Type B pancreatic cell (in vitro differentiated cells): ENCODE measurements at regions not wholly inside any gene's neighbourhood (a gene's known extent, or its start where the extent isn't known, plus 50 kb on each side); places are given as distances from the start of the nearest gene placed in this dataset.

Experiments
- DNase-seq: peaks from one replicate; pipeline ENCODE4 v3.0.0; 2021; ENCODE audit warnings: mixed read lengths; ENCODE audit not compliant: unreplicated experiment; ENCODE audit errors: extremely low spot score
- H3K27ac Mint-ChIP-seq: 2 replicates; pipeline ENCODE4 v1.8.0; 2021; ENCODE audit warnings: mild to moderate bottlenecking, mixed read lengths
- H3K27me3 Mint-ChIP-seq: 2 replicates; pipeline ENCODE4 v1.8.0; 2021; ENCODE audit warnings: mixed read lengths
- H3K36me3 Mint-ChIP-seq: 2 replicates; pipeline ENCODE4 v1.8.0; 2021; ENCODE audit warnings: mixed read lengths
- H3K4me1 Mint-ChIP-seq: one replicate; pipeline ENCODE4 v1.8.0; 2021; ENCODE audit warnings: mixed read lengths; ENCODE audit not compliant: unreplicated experiment
- H3K4me3 Mint-ChIP-seq: 2 replicates; pipeline ENCODE4 v1.8.0; 2021; ENCODE audit warnings: mild to moderate bottlenecking, mixed read lengths
- H3K9me3 Mint-ChIP-seq: 2 replicates; pipeline ENCODE4 v1.8.0; 2021; ENCODE audit warnings: mixed read lengths
- TF ChIP-seq, protein P1 (sequence below): fragments of 200-600 bp; sonication (generic); conservative IDR thresholded peaks from 2 replicates; pipeline ENCODE4 v1.5.0; 2021; ENCODE audit warnings: antibody characterized with exemption, mild to moderate bottlenecking

GRCh38 chr13:22707946-22708345, 472.8 kb upstream of the SGCG start:
- Mint-ChIP-seq H3K36me3 (no peaks in the 10 kb centered on the region), H3K27me3 (no peaks in the 10 kb centered on the region), H3K9me3 (no peaks in the 10 kb centered on the region), H3K27ac (no peak overlapping the region), H3K4me1 (peaks cover 5% of the 10 kb centered on the region), H3K4me3 (no peak overlapping the region)
- no peak for DNase-seq
- TF ChIP-seq, protein P1, sequence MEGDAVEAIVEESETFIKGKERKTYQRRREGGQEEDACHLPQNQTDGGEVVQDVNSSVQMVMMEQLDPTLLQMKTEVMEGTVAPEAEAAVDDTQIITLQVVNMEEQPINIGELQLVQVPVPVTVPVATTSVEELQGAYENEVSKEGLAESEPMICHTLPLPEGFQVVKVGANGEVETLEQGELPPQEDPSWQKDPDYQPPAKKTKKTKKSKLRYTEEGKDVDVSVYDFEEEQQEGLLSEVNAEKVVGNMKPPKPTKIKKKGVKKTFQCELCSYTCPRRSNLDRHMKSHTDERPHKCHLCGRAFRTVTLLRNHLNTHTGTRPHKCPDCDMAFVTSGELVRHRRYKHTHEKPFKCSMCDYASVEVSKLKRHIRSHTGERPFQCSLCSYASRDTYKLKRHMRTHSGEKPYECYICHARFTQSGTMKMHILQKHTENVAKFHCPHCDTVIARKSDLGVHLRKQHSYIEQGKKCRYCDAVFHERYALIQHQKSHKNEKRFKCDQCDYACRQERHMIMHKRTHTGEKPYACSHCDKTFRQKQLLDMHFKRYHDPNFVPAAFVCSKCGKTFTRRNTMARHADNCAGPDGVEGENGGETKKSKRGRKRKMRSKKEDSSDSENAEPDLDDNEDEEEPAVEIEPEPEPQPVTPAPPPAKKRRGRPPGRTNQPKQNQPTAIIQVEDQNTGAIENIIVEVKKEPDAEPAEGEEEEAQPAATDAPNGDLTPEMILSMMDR: no peak

DNA sequence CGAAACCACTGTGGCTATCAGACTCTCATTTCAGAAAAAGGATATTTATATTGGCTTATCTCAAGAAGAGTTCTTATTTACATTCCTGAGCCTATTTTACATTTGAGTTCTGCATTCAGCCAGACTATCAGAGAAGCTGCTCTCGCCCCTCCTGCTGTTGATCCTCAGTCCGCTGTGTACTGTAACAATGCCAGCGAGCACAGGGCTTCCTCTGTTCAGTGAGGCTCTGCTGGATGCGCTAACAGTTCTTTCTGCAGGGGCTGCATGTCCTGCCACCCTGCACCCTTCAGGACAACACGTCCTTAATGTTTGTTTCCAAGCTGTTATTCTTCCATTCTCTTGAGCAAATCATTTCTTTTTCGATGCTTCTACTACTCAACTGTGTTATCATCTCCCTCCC, 463.7 kb upstream of the SGCG start:
- Mint-ChIP-seq H3K27me3 (no peaks in the 10 kb centered on the region), H3K36me3 (no peaks in the 10 kb centered on the region), H3K9me3 (peaks cover 5% of the 10 kb centered on the region), H3K27ac (no peak overlapping the region), H3K4me3 (no peak overlapping the region), H3K4me1 (no peaks in the 10 kb centered on the region)
- TF ChIP-seq, protein P1: no peak
- no peak for DNase-seq

DNA sequence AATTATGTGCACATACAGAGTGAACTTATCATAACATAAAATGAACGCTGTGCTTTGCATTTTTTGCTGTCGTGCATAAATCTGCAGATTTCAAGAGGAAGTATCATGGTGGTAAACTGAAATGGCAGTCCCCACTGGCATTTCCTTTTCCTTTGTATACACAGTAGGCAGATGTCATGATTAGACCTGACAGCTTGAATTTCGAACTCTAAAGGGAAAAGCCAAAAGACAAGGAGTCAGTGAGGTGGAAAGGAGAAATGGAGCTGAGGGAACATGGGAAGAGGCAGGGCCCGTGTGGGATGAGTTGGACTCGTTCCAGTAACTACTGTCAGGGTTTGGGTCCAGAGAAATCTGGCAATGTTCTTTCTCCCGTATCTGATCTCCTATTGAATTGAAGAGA, 454.1 kb upstream of the SGCG start:
- TF ChIP-seq, protein P1: no peak
- Mint-ChIP-seq H3K27me3 (no peaks in the 10 kb centered on the region), H3K36me3 (no peaks in the 10 kb centered on the region), H3K27ac (no peak overlapping the region), H3K4me3 (no peak overlapping the region), H3K4me1 (no peaks in the 10 kb centered on the region), H3K9me3 (no peaks in the 10 kb centered on the region)
- no peak for DNase-seq

- Mint-ChIP-seq H3K36me3 (no peaks in the 10 kb centered on the region), H3K4me1 (peaks cover 14% of the 10 kb centered on the region), H3K27me3 (no peaks in the 10 kb centered on the region), H3K4me3 (peak overlapping the region; percentile 30), H3K9me3 (no peaks in the 10 kb centered on the region), H3K27ac (no peak overlapping the region)
- TF ChIP-seq, protein P1: no peak
- no peak for DNase-seq
Measured at GRCh38 chr13:22735011-22735995, 445.5 kb upstream of the SGCG start.

- H3K4me3 Mint-ChIP-seq: no peak overlapping the region
- H3K4me1 Mint-ChIP-seq: peaks cover 14% of the 10 kb centered on the region
- H3K27ac Mint-ChIP-seq: no peak overlapping the region
- DNase-seq: no peak
- H3K36me3 Mint-ChIP-seq: no peaks in the 10 kb centered on the region
- no peaks in the 10 kb centered on the region for H3K27me3 Mint-ChIP-seq
- TF ChIP-seq, protein P1: no peak
- H3K9me3 Mint-ChIP-seq: no peaks in the 10 kb centered on the region
Measured at GRCh38 chr13:22736084-22736767, 444.6 kb upstream of the SGCG start.
